ENCODE measurements at regions not wholly inside any gene's neighbourhood (a gene's known extent, or its start where the extent isn't known, plus 50 kb on each side); places are given as distances from the start of the nearest gene placed in this dataset.

DNA sequence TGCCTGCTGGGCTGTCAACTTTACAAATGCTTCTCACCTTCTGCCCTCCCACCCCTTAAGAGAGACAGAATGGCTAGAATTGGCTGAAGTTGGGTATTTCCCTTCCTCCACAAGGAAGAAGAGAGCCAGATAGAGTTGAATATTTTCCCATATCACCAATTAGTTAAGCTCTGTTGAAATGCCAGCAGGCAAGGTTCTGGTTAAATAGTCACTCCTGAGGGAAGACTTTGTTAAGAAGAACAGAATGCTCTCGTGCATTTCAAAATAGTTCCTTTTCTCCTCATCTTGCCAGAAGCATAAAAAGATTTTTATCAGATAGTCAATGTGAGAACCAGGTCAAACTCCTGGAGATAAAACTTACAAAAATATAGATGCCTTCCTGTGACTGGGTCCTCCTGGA, 2857.0 kb upstream of the PCDH20 start:
- no peak for TF ChIP-seq EZH2 (optimal IDR thresholded peaks at IDR 0.05; ENCODE audit: low read depth, low read length)
- TF ChIP-seq, protein P1, sequence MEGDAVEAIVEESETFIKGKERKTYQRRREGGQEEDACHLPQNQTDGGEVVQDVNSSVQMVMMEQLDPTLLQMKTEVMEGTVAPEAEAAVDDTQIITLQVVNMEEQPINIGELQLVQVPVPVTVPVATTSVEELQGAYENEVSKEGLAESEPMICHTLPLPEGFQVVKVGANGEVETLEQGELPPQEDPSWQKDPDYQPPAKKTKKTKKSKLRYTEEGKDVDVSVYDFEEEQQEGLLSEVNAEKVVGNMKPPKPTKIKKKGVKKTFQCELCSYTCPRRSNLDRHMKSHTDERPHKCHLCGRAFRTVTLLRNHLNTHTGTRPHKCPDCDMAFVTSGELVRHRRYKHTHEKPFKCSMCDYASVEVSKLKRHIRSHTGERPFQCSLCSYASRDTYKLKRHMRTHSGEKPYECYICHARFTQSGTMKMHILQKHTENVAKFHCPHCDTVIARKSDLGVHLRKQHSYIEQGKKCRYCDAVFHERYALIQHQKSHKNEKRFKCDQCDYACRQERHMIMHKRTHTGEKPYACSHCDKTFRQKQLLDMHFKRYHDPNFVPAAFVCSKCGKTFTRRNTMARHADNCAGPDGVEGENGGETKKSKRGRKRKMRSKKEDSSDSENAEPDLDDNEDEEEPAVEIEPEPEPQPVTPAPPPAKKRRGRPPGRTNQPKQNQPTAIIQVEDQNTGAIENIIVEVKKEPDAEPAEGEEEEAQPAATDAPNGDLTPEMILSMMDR (IDR thresholded peaks at IDR 0.05; ENCODE audit: low read length): no peak

Measured in MM.1S (cell line).